SH-SY5Y (cell line): ENCODE measurements at regions not wholly inside any gene's neighbourhood (a gene's known extent, or its start where the extent isn't known, plus 50 kb on each side); places are given as distances from the start of the nearest gene placed in this dataset.

Experiments
- GATA2 ChIP-seq: IDR thresholded peaks from 2 replicates; pipeline ENCODE4 v1.6.1; 2011; ENCODE audit warnings: mild to moderate bottlenecking, low read depth, low read length
- GATA3 ChIP-seq: IDR thresholded peaks from 2 replicates; pipeline ENCODE4 v1.6.1; 2011; ENCODE audit warnings: low read depth, mild to moderate bottlenecking, low read length, moderate library complexity

DNA sequence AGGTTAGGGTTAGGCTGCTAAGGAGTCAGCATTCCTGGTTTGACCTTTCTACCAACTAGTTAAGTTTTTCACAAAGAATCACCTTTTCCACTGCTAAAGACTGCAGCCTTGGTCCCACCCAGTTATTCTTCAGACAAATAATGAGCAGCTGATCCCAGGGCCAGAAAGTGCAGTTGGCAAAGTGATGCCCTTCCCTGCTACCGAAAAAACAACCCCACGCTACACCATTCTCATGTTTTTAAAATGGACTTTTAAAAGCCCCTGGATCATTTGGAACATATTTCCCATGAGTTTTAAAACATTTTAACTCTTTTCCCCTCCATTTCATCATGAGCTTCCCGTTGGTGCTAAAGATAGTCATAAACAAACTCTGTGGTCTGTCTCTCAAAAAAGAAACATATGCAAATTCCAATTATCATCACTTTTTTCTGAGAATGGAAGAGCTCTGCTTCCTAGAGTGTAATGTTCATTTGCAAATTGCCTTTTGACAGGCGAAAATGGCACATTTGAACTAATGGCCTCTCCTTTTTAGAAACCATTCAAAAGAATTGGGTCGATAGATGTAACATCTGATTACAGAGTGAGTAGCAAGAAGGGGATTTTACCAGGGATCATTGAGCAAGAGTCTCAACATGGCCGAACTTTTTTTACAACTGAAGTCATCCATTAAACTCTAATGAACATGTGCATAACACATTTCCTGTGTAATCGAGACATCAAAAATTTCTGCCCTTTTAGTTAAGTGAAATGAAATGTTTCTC is 129.3 kb upstream of the RAP1B start:
- TF ChIP-seq GATA3 (no peak), GATA2 (no peak)
